ENCODE measurements at regions not wholly inside any gene's neighbourhood (a gene's known extent, or its start where the extent isn't known, plus 50 kb on each side); places are given as distances from the start of the nearest gene placed in this dataset.
A peak's percentile ranks its signal among the peaks of the same experiment; 100 is the strongest.

DNA sequence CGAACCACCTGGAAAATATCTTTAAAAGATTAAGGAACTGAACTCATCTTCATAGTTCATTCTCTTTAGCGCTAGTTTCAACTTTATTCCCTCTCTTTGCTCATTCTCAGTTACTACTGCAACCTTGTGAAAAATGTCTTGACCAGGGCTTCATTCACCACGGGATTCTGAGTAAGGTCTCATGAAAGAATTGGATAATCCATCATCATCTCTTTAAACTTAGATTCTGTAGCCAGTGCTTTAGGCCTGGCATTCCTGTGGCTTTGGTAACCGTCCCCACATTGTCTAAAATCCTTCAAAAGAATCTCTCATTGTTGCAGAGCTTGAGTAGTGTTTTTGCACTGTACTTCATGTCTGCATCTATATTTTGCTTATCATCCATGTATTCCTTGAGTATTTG, 229.5 kb downstream of the ETAA1 start:
- Histone ChIP-seq H3K27me3 (no peaks in the 10 kb centered on the region), H3K27ac (peak overlapping the region in 1 of 10 donors; percentile 70), H3K4me3 (no peak overlapping the region), H3K4me1 (no peaks in the 10 kb centered on the region), H3K36me3 (no peaks in the 10 kb centered on the region), H3K9me3 (peaks cover 0 to 10% (median 0%) of the 10 kb centered on the region in 11 donors)
- 80 to 83% methylated on average over 4 of the region's 4 CpGs for WGBS, 2 donors
- ATAC-seq (no peak), DNase-seq (no peak)
- intact Hi-C loops (cut with DNase I), result no loop called here
- no peak for TF ChIP-seq CTCF (IDR thresholded peaks at IDR 0.05)

- H3K4me3 ChIP-seq, result no peak overlapping the region
- H3K4me1 ChIP-seq, result no peaks in the 10 kb centered on the region
- no peak overlapping the region for H3K27ac ChIP-seq
- TF ChIP-seq CTCF (IDR thresholded peaks at IDR 0.05), result no peak
- H3K9me3 ChIP-seq, result peaks cover 0 to 10% (median 0%) of the 10 kb centered on the region in 11 donors
- no peaks in the 10 kb centered on the region for H3K36me3 ChIP-seq
- DNase-seq, result no peak
- WGBS, 2 donors, result 91 to 95% methylated on average over 3 of the region's 3 CpGs
- H3K27me3 ChIP-seq, result no peaks in the 10 kb centered on the region
- ATAC-seq, result no peak
- intact Hi-C loops (cut with DNase I), result no loop called here
Observed at GRCh38 chr2:67627456-67628207, 230.5 kb downstream of the ETAA1 start.

GRCh38 chr2:67628892-67629291, 231.8 kb downstream of the ETAA1 start:
- H3K27ac ChIP-seq, result no peak overlapping the region
- H3K36me3 ChIP-seq, result no peaks in the 10 kb centered on the region
- no peak for ATAC-seq
- DNase-seq, result no peak
- no peaks in the 10 kb centered on the region for H3K4me1 ChIP-seq
- H3K27me3 ChIP-seq, result no peaks in the 10 kb centered on the region
- H3K4me3 ChIP-seq, result no peak overlapping the region
- no peak for TF ChIP-seq CTCF (IDR thresholded peaks at IDR 0.05)
- intact Hi-C loops (cut with DNase I), result no loop called here
- H3K9me3 ChIP-seq, result peaks cover 0 to 4% (median 0%) of the 10 kb centered on the region in 11 donors
- WGBS, 2 donors, result 80 to 85% methylated on average over 1 of the region's 1 CpG

GRCh38 chr2:67631483-67631882, 234.3 kb downstream of the ETAA1 start:
- no peaks in the 10 kb centered on the region for H3K9me3 ChIP-seq
- no peak for TF ChIP-seq CTCF (IDR thresholded peaks at IDR 0.05)
- no peaks in the 10 kb centered on the region for H3K27me3 ChIP-seq
- intact Hi-C loops (cut with DNase I), result no loop called here
- ATAC-seq (no peak), DNase-seq (no peak)
- H3K4me1 ChIP-seq, result no peaks in the 10 kb centered on the region
- no peak overlapping the region for H3K4me3 ChIP-seq
- H3K36me3 ChIP-seq, result no peaks in the 10 kb centered on the region
- no peak overlapping the region for H3K27ac ChIP-seq

Data from heart right ventricle (tissue), 16 donors.